IPS DF 6.9 (cell line): ENCODE measurements at regions not wholly inside any gene's neighbourhood (a gene's known extent, or its start where the extent isn't known, plus 50 kb on each side); places are given as distances from the start of the nearest gene placed in this dataset.
"Not testable (repeated sequence)": the region's sequence is repeated elsewhere in the genome, so short reads cannot be mapped to it uniquely, and the experiment has no call there.

ENCODE experiments used
- DNase-seq: peaks from one replicate; pipeline ENCODE4 v3.0.0-alpha.2; 2013; ENCODE audit warnings: low read depth, low spot score
- H3K27ac ChIP-seq: one replicate; pipeline ENCODE4 v1.5.1; 2013; ENCODE audit warnings: low read length, control low read depth
- H3K27me3 ChIP-seq: 2 replicates; pipeline ENCODE4 v1.6.1; 2013; ENCODE audit warnings: mild to moderate bottlenecking, low read length; ENCODE audit not compliant: control insufficient read depth, insufficient read depth
- H3K36me3 ChIP-seq: 2 replicates; pipeline ENCODE4 v1.6.1; 2013; ENCODE audit warnings: low read length; ENCODE audit not compliant: control insufficient read depth, insufficient read depth
- H3K4me1 ChIP-seq: 2 replicates; pipeline ENCODE4 v1.6.1; 2013; ENCODE audit warnings: low read length; ENCODE audit not compliant: control insufficient read depth, insufficient read depth
- H3K4me3 ChIP-seq: 2 replicates; pipeline ENCODE4 v1.5.1; 2013; ENCODE audit warnings: mild to moderate bottlenecking, low read length
- H3K9me3 ChIP-seq: 2 replicates; pipeline ENCODE4 v1.6.1; 2013; ENCODE audit warnings: low read length, inconsistent platforms; ENCODE audit not compliant: control insufficient read depth, insufficient read depth
- WGBS: extraction: QIAGEN DNeasy Blood & Tissue Kit; methylation state at CpG from one replicate; pipeline ENCODE4 v1.1.7; 2013; ENCODE audit warnings: mixed read lengths, missing lambda C conversion rate; ENCODE audit not compliant: insufficient read length, insufficient coverage; 5-methylcytosine and 5-hydroxymethylcytosine counted together

GRCh38 chr21:28186604-28187003, 806.1 kb downstream of the LTN1 start:
- Histone ChIP-seq H3K27me3 (no peaks in the 10 kb centered on the region), H3K4me3 (no peak overlapping the region)

GRCh38 chr21:28181730-28182129, 810.9 kb downstream of the LTN1 start:
- H3K27ac ChIP-seq, result no peak overlapping the region
- no peak for DNase-seq
- no peaks in the 10 kb centered on the region for H3K4me1 ChIP-seq
- peaks cover 2% of the 10 kb centered on the region; the same call in 1 of the 2 replicates for H3K9me3 ChIP-seq
- no peak overlapping the region for H3K4me3 ChIP-seq
- H3K27me3 ChIP-seq, result no peaks in the 10 kb centered on the region
- WGBS, result no CpG with 5 or more reads among the region's 4 CpGs
- no peaks in the 10 kb centered on the region for H3K36me3 ChIP-seq

More at GRCh38 chr21:28186604-28187003, 806.1 kb downstream of the LTN1 start:
- Histone ChIP-seq H3K36me3 (no peaks in the 10 kb centered on the region), H3K9me3 (peaks cover 2% of the 10 kb centered on the region; the same call in 1 of the 2 replicates), H3K27ac (no peak overlapping the region), H3K4me1 (no peaks in the 10 kb centered on the region)
- no peak for DNase-seq

GRCh38 chr21:28179136-28179535, 813.5 kb downstream of the LTN1 start:
- Histone ChIP-seq H3K27ac (no peak overlapping the region), H3K9me3 (peaks cover 2% of the 10 kb centered on the region; the same call in 1 of the 2 replicates), H3K4me1 (no peaks in the 10 kb centered on the region), H3K36me3 (no peaks in the 10 kb centered on the region), H3K4me3 (no peak overlapping the region), H3K27me3 (no peaks in the 10 kb centered on the region)
- DNase-seq, result no peak

GRCh38 chr21:28177124-28177523, 815.6 kb downstream of the LTN1 start:
- H3K27ac ChIP-seq, result no peak overlapping the region

GRCh38 chr21:28174701-28175100, 818.0 kb downstream of the LTN1 start:
- H3K27ac ChIP-seq, result no peak overlapping the region
- H3K27me3 ChIP-seq, result no peaks in the 10 kb centered on the region
- DNase-seq, result no peak
- no peaks in the 10 kb centered on the region for H3K9me3 ChIP-seq
- no peaks in the 10 kb centered on the region for H3K4me1 ChIP-seq
- H3K4me3 ChIP-seq, result no peak overlapping the region
- no peaks in the 10 kb centered on the region for H3K36me3 ChIP-seq

More at GRCh38 chr21:28177124-28177523, 815.6 kb downstream of the LTN1 start:
- H3K9me3 ChIP-seq, result no peaks in the 10 kb centered on the region
- no peak for DNase-seq
- no peaks in the 10 kb centered on the region for H3K4me1 ChIP-seq
- H3K27me3 ChIP-seq, result no peaks in the 10 kb centered on the region
- no peaks in the 10 kb centered on the region for H3K36me3 ChIP-seq
- H3K4me3 ChIP-seq, result no peak overlapping the region
- no CpG with 5 or more reads among the region's 1 CpG for WGBS

GRCh38 chr21:28174006-28174405, 818.7 kb downstream of the LTN1 start:
- WGBS, result no CpG with 5 or more reads among the region's 2 CpGs
- DNase-seq, result no peak
- H3K27me3 ChIP-seq, result no peaks in the 10 kb centered on the region
- H3K4me1 ChIP-seq, result no peaks in the 10 kb centered on the region
- H3K9me3 ChIP-seq, result no peaks in the 10 kb centered on the region
- H3K36me3 ChIP-seq, result no peaks in the 10 kb centered on the region
- H3K4me3 ChIP-seq, result no peak overlapping the region
- no peak overlapping the region for H3K27ac ChIP-seq

GRCh38 chr21:28172376-28172775, 820.3 kb downstream of the LTN1 start:
- DNase-seq, result no peak
- Histone ChIP-seq H3K9me3 (no peaks in the 10 kb centered on the region), H3K4me3 (no peak overlapping the region), H3K4me1 (no peaks in the 10 kb centered on the region), H3K27ac (no peak overlapping the region), H3K27me3 (no peaks in the 10 kb centered on the region), H3K36me3 (no peaks in the 10 kb centered on the region)
- no CpG with 5 or more reads among the region's 2 CpGs for WGBS

GRCh38 chr21:28167366-28167765, 825.3 kb downstream of the LTN1 start:
- no peak overlapping the region for H3K4me3 ChIP-seq
- no peaks in the 10 kb centered on the region for H3K9me3 ChIP-seq

GRCh38 chr21:28164519-28164918, 828.2 kb downstream of the LTN1 start:
- no CpG with 5 or more reads among the region's 9 CpGs for WGBS
- not testable (repeated sequence) for H3K4me3 ChIP-seq, DNase-seq, H3K9me3 ChIP-seq, H3K27me3 ChIP-seq, H3K36me3 ChIP-seq, H3K27ac ChIP-seq, H3K4me1 ChIP-seq

More at GRCh38 chr21:28167366-28167765, 825.3 kb downstream of the LTN1 start:
- Histone ChIP-seq H3K27me3 (no peaks in the 10 kb centered on the region), H3K36me3 (no peaks in the 10 kb centered on the region), H3K27ac (no peak overlapping the region), H3K4me1 (no peaks in the 10 kb centered on the region)
- DNase-seq, result no peak

GRCh38 chr21:28162052-28162451, 830.6 kb downstream of the LTN1 start:
- DNase-seq, H3K4me1 ChIP-seq, H3K9me3 ChIP-seq: not testable (repeated sequence)

GRCh38 chr21:28160378-28160777, 832.3 kb downstream of the LTN1 start:
- no peaks in the 10 kb centered on the region for H3K4me1 ChIP-seq
- DNase-seq, result no peak
- H3K27ac ChIP-seq, result no peak overlapping the region
- no peaks in the 10 kb centered on the region for H3K36me3 ChIP-seq
- H3K4me3 ChIP-seq, result no peak overlapping the region
- WGBS, result no CpG with 5 or more reads among the region's 3 CpGs
- no peaks in the 10 kb centered on the region for H3K27me3 ChIP-seq
- H3K9me3 ChIP-seq, result no peaks in the 10 kb centered on the region

More at GRCh38 chr21:28162052-28162451, 830.6 kb downstream of the LTN1 start:
- no CpG with 5 or more reads among the region's 15 CpGs for WGBS
- not testable (repeated sequence) for H3K4me3 ChIP-seq, H3K27me3 ChIP-seq, H3K36me3 ChIP-seq, H3K27ac ChIP-seq
